ENCODE measurements at regions not wholly inside any gene's neighbourhood (a gene's known extent, or its start where the extent isn't known, plus 50 kb on each side); places are given as distances from the start of the nearest gene placed in this dataset.
A peak's percentile ranks its signal among the peaks of the same experiment; 100 is the strongest.
"Not testable (repeated sequence)": the region's sequence is repeated elsewhere in the genome, so short reads cannot be mapped to it uniquely, and the experiment has no call there.

- DNase-seq (ENCODE audit: low spot score) = no peak
These were observed 51.4 kb downstream of the SLC41A2 start for GRCh38 chr12:104906695-104907094.

- not testable (repeated sequence) for DNase-seq (ENCODE audit: low spot score)
These were observed 52.6 kb downstream of the SLC41A2 start for GRCh38 chr12:104905446-104905845.

GRCh38 chr12:104903648-104904423 lies 54.3 kb downstream of the SLC41A2 start:
- no peak for DNase-seq (ENCODE audit: low spot score)

DNA sequence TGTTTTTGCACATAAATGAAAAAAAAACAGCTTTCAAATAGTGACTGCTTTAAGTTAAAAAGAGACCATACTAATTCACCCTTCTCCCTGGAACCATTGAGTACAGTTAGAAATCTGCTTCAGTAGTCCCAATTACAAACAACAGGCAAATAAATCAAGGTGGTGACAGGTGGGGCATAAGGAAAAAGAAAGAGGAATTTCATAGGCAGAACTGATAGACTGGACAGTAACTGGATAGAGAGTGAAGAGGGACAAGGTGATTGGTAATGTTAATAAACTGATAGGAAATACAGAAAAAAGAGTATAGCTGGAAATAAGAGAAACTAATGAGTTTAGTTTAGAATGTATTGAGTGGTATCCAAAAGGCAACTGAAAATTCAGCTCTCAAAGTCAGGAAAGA lies 56.0 kb downstream of the SLC41A2 start:
- DNase-seq (ENCODE audit: low spot score) = no peak

GRCh38 chr12:104896710-104897109 lies 61.4 kb downstream of the SLC41A2 start:
- no peak for DNase-seq (ENCODE audit: low spot score)

DNA sequence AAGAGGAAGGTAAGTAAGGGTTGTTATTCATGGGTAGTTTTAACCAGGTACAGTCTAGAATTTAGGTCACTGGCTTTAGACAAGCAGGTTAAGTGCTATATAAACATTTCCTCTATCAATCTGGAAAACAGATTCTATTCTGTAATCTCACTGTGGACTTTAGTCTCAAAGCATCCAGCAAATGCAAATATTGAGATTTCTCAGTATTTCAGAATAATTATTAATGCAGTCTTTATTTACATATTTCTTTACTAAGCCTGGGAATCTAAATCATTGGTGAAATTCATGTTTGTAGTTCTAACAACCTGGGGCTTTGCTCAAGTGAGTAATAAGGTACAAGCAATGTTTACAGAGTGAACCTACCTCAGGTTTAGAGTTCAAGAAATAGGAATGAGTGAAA lies 61.9 kb downstream of the SLC41A2 start:
- DNase-seq (ENCODE audit: low spot score) = no peak

- no peak for DNase-seq (ENCODE audit: low spot score)
These were observed 62.7 kb downstream of the SLC41A2 start for GRCh38 chr12:104895415-104895814.

DNA sequence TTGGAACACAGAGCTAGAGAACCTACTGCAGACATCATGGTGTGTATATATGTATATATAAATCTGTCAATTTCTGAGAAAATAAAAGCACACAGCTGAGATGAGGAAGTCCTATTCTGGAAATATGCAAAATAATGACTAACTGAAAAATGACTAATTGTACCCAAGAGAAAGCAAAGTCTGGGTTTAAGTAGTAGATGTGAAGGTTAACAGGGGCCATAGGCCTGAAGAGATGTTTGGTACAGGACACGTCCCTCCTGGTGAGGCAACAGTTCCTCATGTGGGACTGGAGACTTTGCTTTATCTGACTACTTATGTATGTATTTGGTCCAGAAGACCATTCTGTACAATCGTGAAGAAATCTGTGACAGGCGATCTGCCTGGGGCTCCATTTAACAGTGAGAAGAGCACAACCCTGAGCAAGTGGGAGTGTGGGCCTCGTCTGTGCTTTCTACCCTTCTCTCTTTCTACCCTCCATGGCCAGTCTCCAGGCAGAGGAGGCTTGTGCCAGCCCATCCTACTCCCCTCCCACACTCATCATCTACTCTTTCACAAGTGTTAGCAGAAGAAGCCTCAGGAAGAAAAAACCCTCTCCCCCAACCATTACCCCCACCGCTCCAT lies 67.5 kb downstream of the SLC41A2 start:
- DNase-seq (ENCODE audit: low spot score) = no peak

DNA sequence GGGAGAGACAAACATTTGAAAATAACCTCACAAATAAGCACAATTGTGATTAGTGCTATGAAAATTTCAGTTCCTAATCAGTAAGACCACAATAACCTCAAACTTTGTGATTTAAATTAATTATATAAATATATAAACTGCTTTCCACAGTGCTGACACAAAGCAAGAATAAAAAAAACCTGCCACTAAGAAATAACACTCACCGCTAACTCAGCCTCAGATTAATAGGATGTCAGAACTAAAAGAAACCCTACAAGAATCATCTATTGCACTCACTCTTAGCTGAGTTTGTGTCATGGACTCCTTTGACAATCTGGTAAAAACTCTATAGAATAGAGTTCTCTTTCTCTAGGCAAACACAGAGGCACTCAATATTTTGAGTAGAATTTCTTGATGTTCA lies 68.4 kb downstream of the SLC41A2 start:
- no peak for DNase-seq (ENCODE audit: low spot score)

DNA sequence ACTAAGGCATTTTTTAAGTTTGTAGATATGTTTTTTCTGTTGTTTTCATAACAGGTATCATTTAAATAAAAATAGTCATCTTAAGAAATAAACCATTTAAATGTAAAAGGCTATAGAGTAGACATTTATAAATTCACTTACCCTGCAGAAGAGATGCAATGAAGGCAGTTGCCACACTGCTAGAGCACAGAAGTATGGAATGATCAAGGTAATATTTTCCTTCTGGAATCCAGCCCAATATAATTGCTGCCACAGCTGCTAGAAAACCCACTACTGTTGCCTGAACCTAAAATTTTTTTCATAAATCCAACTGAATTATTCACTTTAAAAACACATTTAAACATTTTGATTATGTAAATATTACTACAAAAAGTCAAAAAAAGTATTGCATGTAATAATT lies 69.2 kb downstream of the SLC41A2 start:
- DNase-seq (ENCODE audit: low spot score) = no peak

GRCh38 chr12:104888481-104888880 lies 69.6 kb downstream of the SLC41A2 start:
- DNase-seq (ENCODE audit: low spot score) = no peak

GRCh38 chr12:104887452-104887851 lies 70.6 kb downstream of the SLC41A2 start:
- DNase-seq (ENCODE audit: low spot score) = no peak

DNA sequence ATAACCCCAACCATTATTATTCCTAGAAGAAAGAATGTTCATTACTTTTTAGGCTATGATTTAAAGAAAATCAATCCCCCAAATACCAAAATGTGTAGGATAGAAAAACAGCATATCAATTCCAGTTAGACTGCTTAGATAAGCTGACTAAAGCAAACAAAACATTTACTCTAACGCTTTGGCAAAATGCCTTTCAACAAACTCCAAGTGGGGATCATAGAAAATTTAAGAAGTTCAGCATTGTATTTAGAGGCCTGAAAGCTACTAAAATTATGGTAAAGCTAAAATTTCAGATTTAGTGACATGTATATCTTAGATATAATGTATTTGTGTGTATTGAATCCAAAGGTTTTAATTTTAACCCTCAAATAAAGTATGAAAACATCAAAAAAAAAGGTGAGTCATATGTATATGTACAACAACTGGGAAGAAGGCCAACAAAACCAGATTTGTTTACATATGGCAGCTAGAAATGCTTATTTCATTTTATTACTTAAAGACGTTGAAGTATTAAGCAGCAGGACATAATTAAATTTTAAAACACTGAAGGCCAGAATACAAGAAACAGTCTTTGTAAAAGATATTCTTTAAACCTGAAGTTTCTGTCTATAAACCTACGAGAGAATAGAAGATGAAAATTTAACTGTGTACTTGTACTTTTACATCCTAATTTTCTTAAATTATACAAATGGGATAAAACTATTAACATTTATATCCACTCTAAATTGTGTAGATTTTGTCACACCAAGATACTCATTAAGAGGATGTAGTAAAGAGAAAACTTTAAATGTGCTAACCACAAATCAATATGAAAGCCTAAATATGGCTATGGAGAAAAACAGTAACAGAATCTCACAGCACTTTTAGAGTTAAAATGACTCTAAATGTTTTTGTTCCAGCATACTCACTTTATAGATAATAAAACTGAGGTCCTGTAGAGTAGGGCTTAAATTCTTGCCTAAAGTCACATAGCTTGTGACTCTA lies 71.4 kb downstream of the SLC41A2 start:
- no peak for DNase-seq (ENCODE audit: low spot score)

- DNase-seq (ENCODE audit: low spot score) = not testable (repeated sequence)
These were observed 79.2 kb downstream of the SLC41A2 start for GRCh38 chr12:104878858-104879257.

GRCh38 chr12:104877103-104877705 lies 80.9 kb downstream of the SLC41A2 start:
- peak; percentile 37 for DNase-seq (ENCODE audit: low spot score)

GRCh38 chr12:104873374-104873773 lies 84.7 kb downstream of the SLC41A2 start:
- no peak for DNase-seq (ENCODE audit: low spot score)

- no peak for DNase-seq (ENCODE audit: low spot score)
These were observed 87.3 kb downstream of the SLC41A2 start for GRCh38 chr12:104870797-104871196.

GRCh38 chr12:104866291-104866690 lies 91.8 kb downstream of the SLC41A2 start:
- no peak for DNase-seq (ENCODE audit: low spot score)

DNA sequence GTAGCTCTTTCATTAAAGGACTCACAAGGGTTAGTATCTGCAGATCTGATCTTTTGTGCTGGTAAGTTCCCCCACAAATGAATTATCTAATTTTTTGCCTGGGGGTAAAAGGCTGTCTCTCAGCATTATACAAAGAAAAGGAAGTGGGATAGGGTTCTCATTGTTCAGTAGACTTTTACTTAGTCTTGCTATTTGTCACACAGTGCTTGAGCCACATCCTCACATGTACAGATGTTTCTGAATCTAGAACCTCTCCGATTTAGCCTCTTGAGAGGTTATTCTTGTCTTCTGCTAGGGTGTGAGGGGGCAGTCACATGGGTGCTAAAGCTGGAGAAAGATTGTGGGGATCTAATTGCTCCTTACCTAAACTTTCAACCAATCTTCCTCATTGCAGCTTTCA lies 93.0 kb downstream of the SLC41A2 start:
- DNase-seq (ENCODE audit: low spot score) = no peak

- DNase-seq (ENCODE audit: low spot score) = no peak
These were observed 93.4 kb downstream of the SLC41A2 start for GRCh38 chr12:104864668-104865067.

DNA sequence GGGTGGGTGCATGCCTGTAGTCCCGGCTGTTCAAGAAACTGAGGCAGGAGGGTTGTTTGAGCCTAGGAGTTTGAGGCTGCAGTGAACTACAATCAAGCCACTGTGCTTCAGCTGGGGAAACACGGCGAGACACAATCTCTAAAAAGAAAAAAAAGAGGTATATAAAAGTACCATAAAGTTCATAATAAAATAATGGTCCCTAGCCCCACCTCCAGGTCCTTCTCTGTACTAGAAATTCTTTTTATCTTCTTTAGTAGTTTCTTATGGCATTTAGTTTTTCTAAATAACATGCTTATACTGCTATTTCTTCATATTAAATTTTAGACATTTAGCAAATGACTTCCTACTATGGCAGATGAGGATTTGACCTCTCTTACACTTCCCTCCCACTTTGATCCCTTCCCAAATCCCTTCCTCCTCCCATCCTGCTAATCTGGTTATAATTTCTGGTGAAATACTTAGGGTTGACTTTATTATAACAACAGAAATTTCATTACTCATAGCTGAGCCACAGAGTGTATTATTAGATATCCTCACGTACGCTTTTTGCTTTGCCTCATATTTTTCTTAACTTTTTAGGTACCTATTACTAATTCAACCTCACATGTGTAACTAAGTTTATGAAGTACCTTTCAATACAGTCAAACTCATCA lies 94.7 kb downstream of the SLC41A2 start:
- no peak for DNase-seq (ENCODE audit: low spot score)

All from SW480 (cell line).